ENCODE measurements at regions not wholly inside any gene's neighbourhood (a gene's known extent, or its start where the extent isn't known, plus 50 kb on each side); places are given as distances from the start of the nearest gene placed in this dataset.

DNA sequence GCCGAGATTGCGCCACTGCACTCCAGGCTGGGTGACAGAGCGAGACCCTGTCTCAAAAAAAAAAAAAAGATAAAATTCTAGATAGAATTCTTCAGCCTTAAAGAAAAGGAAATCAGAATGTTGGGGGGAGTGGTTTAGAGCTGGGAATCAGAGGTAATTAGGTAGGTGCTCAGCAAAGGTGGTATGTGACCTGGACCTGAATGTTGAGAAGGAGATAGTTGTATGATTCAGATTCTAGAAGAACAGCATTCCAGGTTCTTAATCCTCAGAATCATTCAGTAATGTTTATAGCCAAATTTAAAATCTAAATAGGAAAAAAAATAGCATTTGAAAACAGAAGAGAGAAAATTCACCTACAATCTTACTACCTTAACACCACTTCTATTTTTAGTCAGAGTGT is 71.3 kb upstream of the UBE2E1 start:
- H3K27me3 ChIP-seq (replicated peaks in 1 of 7) = no peaks in the 10 kb centered on the region
- H3K27ac ChIP-seq = no peak overlapping the region
- H3K4me1 ChIP-seq = peaks cover 0 to 4% (median 3%) of the 10 kb centered on the region in 6 donors
- H3K9me3 ChIP-seq = no peaks in the 10 kb centered on the region
- intact Hi-C loops (cut with DNase I; ENCODE audit: low total_unique reads) = no loop called here
- no peak for TF ChIP-seq POLR2A (IDR thresholded peaks at IDR 0.05)
- no peak for TF ChIP-seq POLR2AphosphoS5 (IDR thresholded peaks at IDR 0.05)
- TF ChIP-seq, protein P1, sequence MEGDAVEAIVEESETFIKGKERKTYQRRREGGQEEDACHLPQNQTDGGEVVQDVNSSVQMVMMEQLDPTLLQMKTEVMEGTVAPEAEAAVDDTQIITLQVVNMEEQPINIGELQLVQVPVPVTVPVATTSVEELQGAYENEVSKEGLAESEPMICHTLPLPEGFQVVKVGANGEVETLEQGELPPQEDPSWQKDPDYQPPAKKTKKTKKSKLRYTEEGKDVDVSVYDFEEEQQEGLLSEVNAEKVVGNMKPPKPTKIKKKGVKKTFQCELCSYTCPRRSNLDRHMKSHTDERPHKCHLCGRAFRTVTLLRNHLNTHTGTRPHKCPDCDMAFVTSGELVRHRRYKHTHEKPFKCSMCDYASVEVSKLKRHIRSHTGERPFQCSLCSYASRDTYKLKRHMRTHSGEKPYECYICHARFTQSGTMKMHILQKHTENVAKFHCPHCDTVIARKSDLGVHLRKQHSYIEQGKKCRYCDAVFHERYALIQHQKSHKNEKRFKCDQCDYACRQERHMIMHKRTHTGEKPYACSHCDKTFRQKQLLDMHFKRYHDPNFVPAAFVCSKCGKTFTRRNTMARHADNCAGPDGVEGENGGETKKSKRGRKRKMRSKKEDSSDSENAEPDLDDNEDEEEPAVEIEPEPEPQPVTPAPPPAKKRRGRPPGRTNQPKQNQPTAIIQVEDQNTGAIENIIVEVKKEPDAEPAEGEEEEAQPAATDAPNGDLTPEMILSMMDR (IDR thresholded peaks at IDR 0.05 in 8 of 11, conservative IDR thresholded peaks at IDR 0.05 in 3 of 11) = no peak
- H3K36me3 ChIP-seq = no peaks in the 10 kb centered on the region
- WGBS, 5 donors = 93 to 100% (median 99%) methylated on average over 3 of the region's 3 CpGs
- DNase-seq = no peak
- no peak overlapping the region for H3K4me3 ChIP-seq

DNA sequence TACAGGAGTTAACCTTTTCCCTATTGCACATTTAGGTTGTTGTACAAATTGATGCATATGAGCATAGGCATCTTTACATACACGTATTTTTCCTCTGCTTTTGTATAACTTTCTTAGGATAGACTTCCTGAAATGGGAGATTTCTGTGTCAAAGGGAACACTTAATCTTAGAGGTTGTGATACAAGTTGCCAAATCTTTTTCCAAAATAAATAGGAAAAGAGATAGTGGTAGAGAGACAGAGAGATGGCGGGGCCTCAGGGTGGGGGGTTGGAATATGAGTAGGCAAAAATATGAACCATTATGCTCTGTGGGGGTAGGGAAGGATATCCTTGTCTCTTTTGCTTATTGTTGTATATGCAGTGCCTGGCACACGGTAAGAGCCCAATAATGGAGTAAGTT is 70.7 kb upstream of the UBE2E1 start:
- Histone ChIP-seq H3K27ac (no peak overlapping the region), H3K4me3 (no peak overlapping the region), H3K36me3 (no peaks in the 10 kb centered on the region), H3K27me3 (replicated peaks in 1 of 7) (no peaks in the 10 kb centered on the region), H3K9me3 (no peaks in the 10 kb centered on the region), H3K4me1 (peaks cover 0 to 10% (median 6%) of the 10 kb centered on the region in 6 donors)
- 79 to 84% (median 81%) methylated on average over 3 of the region's 3 CpGs for WGBS, 5 donors
- intact Hi-C loops (cut with DNase I; ENCODE audit: low total_unique reads) = no loop called here
- TF ChIP-seq, protein P1 (IDR thresholded peaks at IDR 0.05 in 8 of 11, conservative IDR thresholded peaks at IDR 0.05 in 3 of 11) = no peak
- TF ChIP-seq POLR2A (IDR thresholded peaks at IDR 0.05) = no peak
- TF ChIP-seq POLR2AphosphoS5 (IDR thresholded peaks at IDR 0.05) = no peak
- no peak for DNase-seq

DNA sequence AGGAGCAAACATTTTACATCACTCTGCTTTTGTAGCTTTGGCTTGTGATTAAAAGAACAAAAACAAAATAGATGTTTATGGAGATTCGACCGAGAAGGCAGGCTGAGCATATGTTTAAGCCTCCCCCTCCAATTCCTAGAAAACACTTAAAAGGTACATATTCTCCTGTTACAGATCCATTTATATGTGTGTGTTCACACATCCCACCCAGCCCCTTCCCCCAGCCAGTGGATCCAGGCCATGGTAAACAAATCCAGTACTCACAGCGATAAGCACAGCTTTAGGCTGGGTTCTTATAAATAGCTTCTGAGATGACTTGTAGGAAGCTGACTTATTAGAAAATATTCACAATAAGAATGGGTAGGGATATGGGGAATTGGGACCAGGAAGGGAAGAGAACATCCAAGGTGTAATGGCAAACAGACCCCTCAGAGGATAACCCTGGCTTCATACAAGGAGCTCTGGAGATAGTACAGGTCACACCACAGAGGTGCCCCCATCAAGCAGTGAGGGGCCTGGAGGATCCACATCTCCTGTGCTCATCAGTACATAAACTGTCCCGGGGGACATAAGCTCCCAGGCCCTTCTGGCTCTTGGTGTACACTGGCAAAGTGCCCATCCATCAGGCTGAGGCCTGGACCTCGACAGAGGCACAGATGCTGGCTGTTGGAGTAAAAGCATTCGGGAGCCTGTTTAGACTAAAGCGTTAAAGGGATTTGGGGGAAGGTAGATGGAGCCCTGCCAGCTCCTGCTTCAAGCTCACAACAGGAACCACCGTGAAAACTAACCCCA is 70.0 kb upstream of the UBE2E1 start:
- whole genome bisulfite sequencing, 5 donors = 72 to 81% (median 76%) methylated on average over 8 of the region's 8 CpGs

DNA sequence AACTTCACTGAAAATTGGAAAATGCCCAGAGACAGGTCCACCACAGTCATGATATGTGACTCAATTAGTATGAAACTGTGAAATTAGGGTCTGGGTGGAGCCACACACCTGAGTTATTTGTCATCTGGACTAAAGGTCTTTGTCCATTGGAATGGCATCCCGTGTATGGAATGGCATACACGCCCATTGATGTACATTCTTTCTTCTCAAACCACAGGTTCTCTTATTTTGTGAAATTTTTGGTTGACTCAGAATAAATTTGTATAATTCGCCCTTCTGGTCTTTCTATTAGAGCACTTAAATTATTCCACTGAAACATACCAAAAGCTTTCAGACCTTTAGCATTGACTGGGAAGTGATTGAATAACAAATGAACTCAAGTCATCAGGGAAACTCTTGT is 66.8 kb upstream of the UBE2E1 start:
- no peak for TF ChIP-seq POLR2AphosphoS5 (IDR thresholded peaks at IDR 0.05)
- TF ChIP-seq, protein P1 (IDR thresholded peaks at IDR 0.05 in 8 of 11, conservative IDR thresholded peaks at IDR 0.05 in 3 of 11) = no peak
- DNase-seq = no peak
- peaks cover 0 to 21% (median 11%) of the 10 kb centered on the region in 6 donors for H3K4me1 ChIP-seq
- H3K36me3 ChIP-seq = no peaks in the 10 kb centered on the region
- H3K27ac ChIP-seq = no peak overlapping the region
- no peak overlapping the region for H3K4me3 ChIP-seq
- intact Hi-C loops (cut with DNase I; ENCODE audit: low total_unique reads) = no loop called here
- WGBS, 5 donors = 88 to 93% (median 90%) methylated on average over 3 of the region's 3 CpGs
- no peaks in the 10 kb centered on the region for H3K9me3 ChIP-seq
- no peaks in the 10 kb centered on the region for H3K27me3 ChIP-seq (replicated peaks in 1 of 7)

More for the DNA sequence above, 70.0 kb upstream of the UBE2E1 start:
- intact Hi-C loops (cut with DNase I; ENCODE audit: low total_unique reads) = no loop called here
- Histone ChIP-seq H3K27ac (no peak overlapping the region), H3K4me3 (no peak overlapping the region), H3K27me3 (replicated peaks in 1 of 7) (no peaks in the 10 kb centered on the region), H3K4me1 (peaks cover 0 to 16% (median 11%) of the 10 kb centered on the region in 6 donors), H3K9me3 (no peaks in the 10 kb centered on the region), H3K36me3 (no peaks in the 10 kb centered on the region)
- DNase-seq = no peak
- no peak for TF ChIP-seq POLR2A (IDR thresholded peaks at IDR 0.05)
- TF ChIP-seq, protein P1 (IDR thresholded peaks at IDR 0.05 in 8 of 11, conservative IDR thresholded peaks at IDR 0.05 in 3 of 11) = no peak
- TF ChIP-seq POLR2AphosphoS5 (IDR thresholded peaks at IDR 0.05) = no peak
